Neural cell (in vitro differentiated cells): ENCODE measurements at regions not wholly inside any gene's neighbourhood (a gene's known extent, or its start where the extent isn't known, plus 50 kb on each side); places are given as distances from the start of the nearest gene placed in this dataset.

Experiments used
- EP300 ChIP-seq: fragments of 450-650 bp; conservative IDR thresholded peaks from 2 replicates; pipeline ENCODE4 v1.6.1; 2014; ENCODE audit warnings: antibody characterized with exemption, mild to moderate bottlenecking, moderate library complexity; ENCODE audit not compliant: poor library complexity, severe bottlenecking
- EZH2 ChIP-seq: fragments of 200-600, 300-800 bp; shearing (Covaris generic), sonication (generic); IDR thresholded peaks from 2 replicates; pipeline ENCODE4 v1.6.1; 2014; ENCODE audit warnings: antibody characterized with exemption, low read length, borderline replicate concordance, mild to moderate bottlenecking; ENCODE audit not compliant: insufficient read depth, poor library complexity, severe bottlenecking
- POLR2AphosphoS5 ChIP-seq: IDR thresholded peaks from 2 replicates; pipeline ENCODE4 v1.6.1; 2012
- SMC3 ChIP-seq: fragments of 450-650 bp; conservative IDR thresholded peaks from 2 replicates; pipeline ENCODE4 v1.6.1; 2014; ENCODE audit warnings: antibody characterized with exemption, mild to moderate bottlenecking, moderate library complexity; ENCODE audit not compliant: poor library complexity
- TAF1 ChIP-seq: IDR thresholded peaks from 2 replicates; pipeline ENCODE4 v1.6.1; 2012; ENCODE audit warnings: low read depth
- TF ChIP-seq, protein P1 (sequence below): fragments of 450-650 bp; IDR thresholded peaks from 2 replicates; pipeline ENCODE4 v1.5.1; 2014; ENCODE audit warnings: antibody characterized with exemption, mild to moderate bottlenecking, moderate library complexity; ENCODE audit not compliant: poor library complexity, severe bottlenecking
- TF ChIP-seq, protein P2 (sequence below): IDR thresholded peaks from 2 replicates; pipeline ENCODE4 v1.6.1; 2012; ENCODE audit warnings: borderline replicate concordance

DNA sequence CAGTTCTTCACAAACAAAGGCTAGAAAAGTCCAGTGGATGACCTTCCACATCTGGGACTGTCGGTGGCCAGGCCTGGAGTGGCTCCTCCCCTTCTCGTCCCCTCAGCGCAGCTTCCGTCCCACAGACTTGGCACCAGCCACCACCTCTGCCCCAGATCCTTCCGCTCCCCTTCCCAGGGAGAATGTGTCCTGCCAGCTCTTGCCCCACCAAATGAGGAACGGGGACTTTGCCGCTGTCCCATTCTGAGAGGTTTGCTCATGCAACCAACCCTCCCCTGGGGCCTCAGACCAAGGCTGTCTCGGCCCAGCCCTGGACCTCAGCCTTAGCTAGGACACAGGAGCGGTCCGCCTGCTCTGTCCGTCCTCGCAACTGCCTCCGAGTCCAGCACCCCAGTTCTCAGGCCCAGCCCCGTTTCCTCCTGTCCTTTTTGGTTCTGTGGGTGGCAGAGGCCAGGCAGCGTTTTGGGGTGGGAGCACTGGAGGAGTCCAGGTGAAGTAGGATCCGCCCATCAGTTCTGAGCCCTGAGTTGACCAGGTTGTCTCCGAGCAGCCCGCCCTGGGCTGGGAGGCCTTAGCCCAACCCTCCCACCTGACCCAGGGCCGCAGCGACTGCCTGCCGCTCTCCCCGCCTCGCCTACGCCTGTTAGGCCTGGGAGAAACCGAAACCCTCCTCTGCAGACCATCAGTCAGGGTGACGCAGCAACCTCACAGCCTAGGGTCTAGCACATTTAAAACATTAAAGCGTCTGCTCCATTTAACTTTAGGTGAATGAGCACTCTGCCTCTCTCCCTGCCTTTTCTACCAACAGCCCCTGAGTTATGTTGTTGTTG, 284.3 kb downstream of the FOXO1 start:
- TF ChIP-seq SMC3 = no peak
- no peak for TF ChIP-seq EP300
- TF ChIP-seq, protein P1, sequence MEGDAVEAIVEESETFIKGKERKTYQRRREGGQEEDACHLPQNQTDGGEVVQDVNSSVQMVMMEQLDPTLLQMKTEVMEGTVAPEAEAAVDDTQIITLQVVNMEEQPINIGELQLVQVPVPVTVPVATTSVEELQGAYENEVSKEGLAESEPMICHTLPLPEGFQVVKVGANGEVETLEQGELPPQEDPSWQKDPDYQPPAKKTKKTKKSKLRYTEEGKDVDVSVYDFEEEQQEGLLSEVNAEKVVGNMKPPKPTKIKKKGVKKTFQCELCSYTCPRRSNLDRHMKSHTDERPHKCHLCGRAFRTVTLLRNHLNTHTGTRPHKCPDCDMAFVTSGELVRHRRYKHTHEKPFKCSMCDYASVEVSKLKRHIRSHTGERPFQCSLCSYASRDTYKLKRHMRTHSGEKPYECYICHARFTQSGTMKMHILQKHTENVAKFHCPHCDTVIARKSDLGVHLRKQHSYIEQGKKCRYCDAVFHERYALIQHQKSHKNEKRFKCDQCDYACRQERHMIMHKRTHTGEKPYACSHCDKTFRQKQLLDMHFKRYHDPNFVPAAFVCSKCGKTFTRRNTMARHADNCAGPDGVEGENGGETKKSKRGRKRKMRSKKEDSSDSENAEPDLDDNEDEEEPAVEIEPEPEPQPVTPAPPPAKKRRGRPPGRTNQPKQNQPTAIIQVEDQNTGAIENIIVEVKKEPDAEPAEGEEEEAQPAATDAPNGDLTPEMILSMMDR = no peak
- TF ChIP-seq EZH2 = no peak
- no peak for TF ChIP-seq TAF1
- TF ChIP-seq, protein P2, sequence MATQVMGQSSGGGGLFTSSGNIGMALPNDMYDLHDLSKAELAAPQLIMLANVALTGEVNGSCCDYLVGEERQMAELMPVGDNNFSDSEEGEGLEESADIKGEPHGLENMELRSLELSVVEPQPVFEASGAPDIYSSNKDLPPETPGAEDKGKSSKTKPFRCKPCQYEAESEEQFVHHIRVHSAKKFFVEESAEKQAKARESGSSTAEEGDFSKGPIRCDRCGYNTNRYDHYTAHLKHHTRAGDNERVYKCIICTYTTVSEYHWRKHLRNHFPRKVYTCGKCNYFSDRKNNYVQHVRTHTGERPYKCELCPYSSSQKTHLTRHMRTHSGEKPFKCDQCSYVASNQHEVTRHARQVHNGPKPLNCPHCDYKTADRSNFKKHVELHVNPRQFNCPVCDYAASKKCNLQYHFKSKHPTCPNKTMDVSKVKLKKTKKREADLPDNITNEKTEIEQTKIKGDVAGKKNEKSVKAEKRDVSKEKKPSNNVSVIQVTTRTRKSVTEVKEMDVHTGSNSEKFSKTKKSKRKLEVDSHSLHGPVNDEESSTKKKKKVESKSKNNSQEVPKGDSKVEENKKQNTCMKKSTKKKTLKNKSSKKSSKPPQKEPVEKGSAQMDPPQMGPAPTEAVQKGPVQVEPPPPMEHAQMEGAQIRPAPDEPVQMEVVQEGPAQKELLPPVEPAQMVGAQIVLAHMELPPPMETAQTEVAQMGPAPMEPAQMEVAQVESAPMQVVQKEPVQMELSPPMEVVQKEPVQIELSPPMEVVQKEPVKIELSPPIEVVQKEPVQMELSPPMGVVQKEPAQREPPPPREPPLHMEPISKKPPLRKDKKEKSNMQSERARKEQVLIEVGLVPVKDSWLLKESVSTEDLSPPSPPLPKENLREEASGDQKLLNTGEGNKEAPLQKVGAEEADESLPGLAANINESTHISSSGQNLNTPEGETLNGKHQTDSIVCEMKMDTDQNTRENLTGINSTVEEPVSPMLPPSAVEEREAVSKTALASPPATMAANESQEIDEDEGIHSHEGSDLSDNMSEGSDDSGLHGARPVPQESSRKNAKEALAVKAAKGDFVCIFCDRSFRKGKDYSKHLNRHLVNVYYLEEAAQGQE = no peak
- no peak for TF ChIP-seq POLR2AphosphoS5
